GM19324 (cell line): ENCODE measurements at regions not wholly inside any gene's neighbourhood (a gene's known extent, or its start where the extent isn't known, plus 50 kb on each side); places are given as distances from the start of the nearest gene placed in this dataset.

Source experiments
- ATAC-seq: cut with Tn5 transposase; IDR thresholded peaks from one replicate; pipeline ENCODE4 v1.9.1; 2021; ENCODE audit warnings: mild to moderate bottlenecking, moderate library complexity; ENCODE audit not compliant: unreplicated experiment, low FRiP score

GRCh38 chr2:118257696-118258095 is 169.4 kb downstream of the INSIG2 start:
- no peak for ATAC-seq

- no peak for ATAC-seq
These were observed 167.6 kb downstream of the INSIG2 start for GRCh38 chr2:118255771-118256372.

DNA sequence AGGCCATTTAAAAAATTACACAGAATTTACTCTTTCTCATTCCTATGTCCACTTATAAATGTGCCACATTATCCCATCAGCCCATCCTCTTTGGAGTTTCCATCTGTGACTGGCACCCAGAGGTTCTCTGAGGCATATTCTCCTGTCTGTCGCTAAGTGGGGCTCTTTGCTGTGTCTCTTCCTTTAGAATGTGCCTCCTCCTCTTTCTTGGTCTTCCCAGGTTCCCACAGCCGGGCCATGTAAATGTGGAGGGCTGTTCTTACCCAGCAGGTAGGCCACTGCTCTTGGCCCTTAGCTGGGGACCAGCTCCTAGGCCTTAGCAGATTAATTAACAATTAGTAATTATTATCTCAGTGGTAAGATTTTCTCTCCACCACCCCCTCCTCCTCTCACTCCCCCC is 167.0 kb downstream of the INSIG2 start:
- no peak for ATAC-seq

DNA sequence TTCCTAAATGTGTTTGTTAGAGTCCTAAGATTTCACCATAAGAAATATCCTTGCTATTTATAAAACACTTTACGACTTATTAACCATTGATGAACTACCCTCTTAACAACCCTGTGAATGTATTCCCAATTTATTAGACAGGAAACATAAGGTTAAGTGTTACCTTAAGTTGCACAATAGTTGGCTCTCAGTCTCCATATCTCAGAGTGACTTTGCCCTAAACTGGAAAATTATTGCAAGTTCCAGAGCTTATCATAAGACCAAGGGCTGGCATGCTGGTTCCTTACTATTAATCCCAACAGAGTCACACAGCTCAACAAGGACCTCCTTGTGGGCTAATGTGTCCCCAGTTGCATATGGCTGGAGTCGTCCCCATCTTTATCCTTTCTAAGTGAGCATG is 165.8 kb downstream of the INSIG2 start:
- ATAC-seq, result no peak

- ATAC-seq, result no peak
These were observed 163.2 kb downstream of the INSIG2 start for GRCh38 chr2:118251427-118251826.

GRCh38 chr2:118250463-118250862 is 162.2 kb downstream of the INSIG2 start:
- ATAC-seq, result no peak

GRCh38 chr2:118250001-118250400 is 161.7 kb downstream of the INSIG2 start:
- ATAC-seq, result no peak

DNA sequence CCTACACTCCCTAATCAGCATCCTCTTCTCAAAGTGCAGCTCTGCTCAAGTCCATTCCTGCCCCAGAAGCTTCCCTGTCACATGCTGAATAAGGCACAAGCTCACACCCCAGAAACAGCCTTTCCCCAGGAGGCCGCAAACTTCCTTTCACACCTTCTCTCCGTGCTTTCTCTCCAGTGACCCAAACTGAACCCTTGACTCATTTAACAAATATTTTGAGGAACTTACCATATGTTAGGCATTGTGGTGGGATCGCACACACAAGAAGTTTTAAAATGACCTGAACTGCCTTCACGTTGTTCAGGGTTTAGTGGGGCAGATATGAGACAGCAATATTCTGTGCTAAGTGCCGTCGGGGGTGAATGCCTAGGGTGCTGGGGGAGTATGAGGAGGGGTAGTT is 161.3 kb downstream of the INSIG2 start:
- ATAC-seq, result peak; percentile 46

DNA sequence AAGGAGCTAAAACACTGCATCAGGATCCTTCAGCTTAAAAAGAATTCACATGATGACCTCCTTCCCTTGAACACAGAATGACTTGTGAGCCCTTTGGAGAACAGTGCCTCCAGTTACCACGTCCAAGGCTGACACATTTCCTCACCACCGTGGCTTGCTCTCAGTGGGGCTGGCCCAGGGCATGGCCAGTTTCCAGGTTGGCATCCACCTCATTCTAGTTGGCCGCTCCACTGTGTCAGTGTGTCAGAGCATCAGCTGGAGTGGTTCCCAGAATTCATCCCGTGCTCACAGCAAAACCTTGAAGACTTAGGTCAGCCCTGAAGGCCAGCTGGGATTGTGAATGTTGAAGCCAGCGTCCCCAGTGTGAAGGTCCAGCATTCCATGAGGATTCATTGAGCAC is 158.5 kb downstream of the INSIG2 start:
- no peak for ATAC-seq

DNA sequence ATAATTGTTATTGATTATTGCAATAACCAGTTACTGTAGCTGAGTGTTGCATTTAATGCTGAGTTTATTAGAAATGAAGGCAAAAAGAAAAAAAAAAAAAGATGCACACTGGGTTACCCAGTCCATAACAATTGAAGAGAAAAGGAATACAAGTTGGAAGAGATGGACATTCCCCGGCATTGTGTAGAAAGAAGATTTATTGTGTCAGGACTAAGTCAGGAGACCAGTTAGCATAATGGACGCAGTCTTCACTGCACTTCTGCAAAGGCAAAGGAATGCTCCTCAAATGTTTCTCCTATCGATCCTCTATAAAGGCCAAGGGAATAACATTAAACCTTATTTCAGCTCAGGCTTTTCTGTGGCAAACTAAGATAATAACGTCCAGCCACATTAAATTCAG is 157.8 kb downstream of the INSIG2 start:
- ATAC-seq, result no peak

DNA sequence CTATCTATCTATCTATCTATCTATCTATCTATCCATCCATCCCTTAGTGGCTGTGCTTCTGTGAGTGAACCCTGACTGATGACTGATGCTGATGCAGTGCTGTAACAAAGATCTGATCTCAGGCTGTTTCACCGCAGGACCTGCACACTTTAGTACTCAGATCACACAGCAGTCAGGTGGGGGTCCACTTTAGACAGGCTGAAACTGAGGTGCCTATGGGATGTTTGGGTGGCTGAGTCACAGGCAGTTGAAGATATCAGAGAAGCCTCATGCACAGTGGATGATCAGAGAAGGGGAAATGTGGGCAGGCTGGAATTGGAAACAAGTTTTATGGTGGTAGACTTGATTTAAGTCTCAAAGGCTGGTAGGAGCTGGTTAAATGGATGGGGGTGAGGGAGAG is 156.4 kb downstream of the INSIG2 start:
- no peak for ATAC-seq

GRCh38 chr2:118243031-118243430 is 154.8 kb downstream of the INSIG2 start:
- no peak for ATAC-seq

GRCh38 chr2:118242216-118242615 is 153.9 kb downstream of the INSIG2 start:
- no peak for ATAC-seq

DNA sequence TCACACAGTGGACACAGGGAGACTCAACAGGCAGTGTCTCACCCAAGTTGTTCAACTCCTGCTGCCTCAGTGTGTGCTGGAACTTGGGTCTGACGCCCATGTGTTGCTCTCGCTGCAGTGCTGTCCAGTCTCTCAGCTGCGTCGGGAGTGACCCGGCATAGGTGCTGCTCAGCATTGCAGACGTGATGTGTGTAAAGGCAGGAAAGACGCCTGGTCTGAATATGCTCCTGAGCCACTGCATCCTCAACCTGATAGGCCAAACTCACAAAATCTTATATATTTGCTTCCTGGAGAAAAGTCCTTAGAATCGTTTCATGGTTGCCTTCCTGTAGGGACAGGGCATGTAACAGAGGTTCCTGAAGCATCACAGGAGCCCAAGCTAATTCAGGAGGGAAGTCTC is 152.9 kb downstream of the INSIG2 start:
- no peak for ATAC-seq

DNA sequence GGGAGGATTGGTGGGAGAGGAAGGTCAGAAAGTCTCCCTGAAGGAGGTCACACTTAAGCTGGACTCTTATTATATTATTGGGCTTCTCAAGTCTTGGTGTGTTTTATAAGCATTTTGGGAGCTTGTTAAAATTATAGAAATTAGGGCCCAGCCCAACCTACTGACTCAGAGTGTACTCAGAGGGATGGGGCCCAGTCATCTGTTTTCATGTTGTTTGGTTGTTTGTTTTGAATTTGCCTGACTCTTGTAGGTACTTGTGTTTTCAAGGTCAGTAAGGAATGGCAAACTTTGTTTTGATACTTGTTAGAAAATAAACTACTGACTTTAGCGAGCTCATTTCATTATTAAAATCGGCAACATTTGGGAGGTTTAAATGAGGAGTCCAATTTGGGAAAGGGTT is 152.0 kb downstream of the INSIG2 start:
- no peak for ATAC-seq

DNA sequence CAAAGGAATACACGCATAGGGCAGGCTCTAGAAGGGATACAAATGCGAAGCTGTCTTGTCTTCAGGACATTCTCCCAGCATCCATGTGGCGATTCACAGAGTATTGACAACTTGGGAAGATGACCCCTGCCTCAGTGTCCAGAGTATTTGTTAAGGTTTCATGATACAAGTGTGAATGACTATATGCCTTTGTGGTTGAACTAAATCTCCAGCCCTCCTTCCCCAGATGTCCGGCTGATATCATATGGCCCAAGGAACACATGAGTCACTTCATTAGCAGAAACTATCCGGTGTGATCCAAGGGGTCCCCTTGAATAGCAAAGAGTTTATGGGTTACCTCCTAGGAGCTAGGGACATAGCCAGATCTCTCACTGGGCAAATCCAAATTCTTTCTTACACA is 151.0 kb downstream of the INSIG2 start:
- ATAC-seq, result no peak

- no peak for ATAC-seq
These were observed 149.2 kb downstream of the INSIG2 start for GRCh38 chr2:118237451-118237850.

- ATAC-seq, result no peak
These were observed 144.5 kb downstream of the INSIG2 start for GRCh38 chr2:118232796-118233195.

DNA sequence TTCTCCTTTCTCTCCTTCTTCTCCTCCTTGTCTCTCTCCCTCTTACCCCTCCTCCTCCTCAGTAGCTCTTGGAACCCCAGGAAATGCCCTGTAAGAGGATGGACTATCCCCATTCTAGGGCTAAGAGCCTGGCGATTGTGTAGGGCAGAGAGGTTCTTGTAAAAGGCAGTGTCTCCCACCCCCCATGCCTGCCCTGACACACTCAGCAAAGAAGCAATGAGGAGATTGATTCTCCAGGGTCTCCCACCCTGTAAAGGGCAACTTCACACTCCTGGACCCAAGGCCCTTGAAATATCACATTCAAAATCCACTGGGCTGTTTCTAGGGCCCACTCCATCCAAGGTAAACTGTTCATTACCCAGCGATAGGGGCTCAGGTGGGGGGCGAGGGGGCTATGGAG is 144.1 kb downstream of the INSIG2 start:
- no peak for ATAC-seq

DNA sequence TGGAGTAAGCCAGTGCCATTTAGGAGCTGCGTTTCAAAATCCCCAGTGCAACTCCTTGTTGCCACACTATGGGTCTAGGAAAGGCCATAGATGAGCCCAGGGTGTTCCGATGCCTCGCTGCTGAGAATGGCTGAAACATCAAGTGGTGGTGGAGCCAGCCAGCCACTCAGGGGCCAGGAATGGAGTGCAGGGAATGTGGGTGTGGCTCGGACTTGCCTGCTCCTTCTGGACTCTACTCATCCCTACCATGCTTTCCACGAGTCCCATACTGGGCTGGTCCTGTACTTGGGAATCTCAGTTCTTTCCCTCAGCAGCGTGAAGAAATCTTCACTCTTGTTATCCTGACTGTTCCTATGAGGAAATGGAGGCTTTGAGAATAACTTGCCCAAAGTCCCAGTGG is 143.5 kb downstream of the INSIG2 start:
- no peak for ATAC-seq

- no peak for ATAC-seq
These were observed 139.6 kb downstream of the INSIG2 start for GRCh38 chr2:118227698-118228508.

- ATAC-seq, result no peak
These were observed 137.4 kb downstream of the INSIG2 start for GRCh38 chr2:118225666-118226065.
